K562 (cell line): ENCODE measurements at regions not wholly inside any gene's neighbourhood (a gene's known extent, or its start where the extent isn't known, plus 50 kb on each side); places are given as distances from the start of the nearest gene placed in this dataset.

Experiments
- BDP1 ChIP-seq: IDR thresholded peaks from 3 replicates; pipeline ENCODE4 v1.6.1; 2011; ENCODE audit not compliant: insufficient read length, insufficient read depth
- MTA3 ChIP-seq: fragments of 450-650 bp; formaldehyde crosslinking; IDR thresholded peaks from 2 replicates; pipeline ENCODE4 v1.6.1; 2017; ENCODE audit warnings: mild to moderate bottlenecking, borderline replicate concordance
- POLR2AphosphoS5 ChIP-seq: IDR thresholded peaks from 2 replicates; pipeline ENCODE4 v1.6.1; 2011; ENCODE audit warnings: mild to moderate bottlenecking, low read depth, low read length, moderate library complexity; ENCODE audit not compliant: control insufficient read depth, insufficient read depth
- RBM34 ChIP-seq: fragments of 200-400 bp; formaldehyde crosslinking; IDR thresholded peaks from 2 replicates; pipeline ENCODE4 v1.6.1; 2018; ENCODE audit warnings: low read length, borderline replicate concordance; ENCODE audit not compliant: insufficient read depth
- ZBTB43 ChIP-seq: sonication (generic); formaldehyde crosslinking; IDR thresholded peaks from 2 replicates; pipeline ENCODE4 v1.8.0; 2023; ENCODE audit warnings: mild to moderate bottlenecking, missing genetic modification reagents
- ZNF253 ChIP-seq: fragments of 250-450 bp; sonication (Bioruptor Pico); conservative IDR thresholded peaks from 2 replicates; pipeline ENCODE4 v1.6.1; 2021; ENCODE audit warnings: mild to moderate bottlenecking
- TF ChIP-seq, protein P1 (sequence below), 2 experiments: fragments of 450-650 bp in 1 of 2; IDR thresholded peaks; 2 replicates each; pipeline ENCODE4 v1.6.1; 2011 to 2017; ENCODE audit warnings: low read depth in 2 of 2, antibody characterized with exemption in 1 of 2, borderline replicate concordance in 1 of 2, low read length in 1 of 2, mild to moderate bottlenecking in 1 of 2, mixed read lengths in 1 of 2; ENCODE audit not compliant: control insufficient read depth in 1 of 2
- TF ChIP-seq, protein P2 (sequence below), 3 experiments: IDR thresholded peaks in 2 of 3; conservative IDR thresholded peaks in 1 of 3; 2 replicates each; pipeline ENCODE4 v1.5.1; 2011 to 2012; ENCODE audit warnings: low read length in 3 of 3, mild to moderate bottlenecking in 3 of 3, control low read depth in 2 of 3, improper control_type of control experiment in 1 of 3, inconsistent platforms in 1 of 3, low read depth in 1 of 3, mixed read lengths in 1 of 3, moderate library complexity in 1 of 3; ENCODE audit not compliant: insufficient read depth in 2 of 3
- TF ChIP-seq, protein P3 (sequence below): sonication (generic); formaldehyde crosslinking; IDR thresholded peaks from 2 replicates; pipeline ENCODE4 v1.8.1; 2022; ENCODE audit warnings: missing genetic modification reagents

DNA sequence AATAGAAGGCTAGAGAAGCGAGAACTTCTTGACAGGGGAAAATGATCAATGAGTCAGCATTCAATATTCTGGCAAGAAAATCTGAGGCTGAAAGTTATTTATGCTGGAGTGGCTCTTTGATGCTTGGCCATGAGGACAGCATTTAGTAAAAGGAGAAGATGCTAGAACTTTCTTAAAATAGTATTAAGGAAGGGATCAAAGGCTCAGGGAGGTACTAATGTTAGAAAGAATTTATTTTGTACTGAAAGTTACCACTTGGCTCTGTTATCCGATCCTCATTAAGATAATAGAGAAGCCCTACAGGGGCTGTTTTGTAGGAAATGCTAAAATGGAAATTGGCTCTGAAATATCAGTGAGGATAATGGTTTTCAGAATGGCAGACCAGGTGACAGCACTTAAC lies 1774.6 kb upstream of the PCDH20 start:
- no peak for TF ChIP-seq MTA3
- TF ChIP-seq, protein P1, sequence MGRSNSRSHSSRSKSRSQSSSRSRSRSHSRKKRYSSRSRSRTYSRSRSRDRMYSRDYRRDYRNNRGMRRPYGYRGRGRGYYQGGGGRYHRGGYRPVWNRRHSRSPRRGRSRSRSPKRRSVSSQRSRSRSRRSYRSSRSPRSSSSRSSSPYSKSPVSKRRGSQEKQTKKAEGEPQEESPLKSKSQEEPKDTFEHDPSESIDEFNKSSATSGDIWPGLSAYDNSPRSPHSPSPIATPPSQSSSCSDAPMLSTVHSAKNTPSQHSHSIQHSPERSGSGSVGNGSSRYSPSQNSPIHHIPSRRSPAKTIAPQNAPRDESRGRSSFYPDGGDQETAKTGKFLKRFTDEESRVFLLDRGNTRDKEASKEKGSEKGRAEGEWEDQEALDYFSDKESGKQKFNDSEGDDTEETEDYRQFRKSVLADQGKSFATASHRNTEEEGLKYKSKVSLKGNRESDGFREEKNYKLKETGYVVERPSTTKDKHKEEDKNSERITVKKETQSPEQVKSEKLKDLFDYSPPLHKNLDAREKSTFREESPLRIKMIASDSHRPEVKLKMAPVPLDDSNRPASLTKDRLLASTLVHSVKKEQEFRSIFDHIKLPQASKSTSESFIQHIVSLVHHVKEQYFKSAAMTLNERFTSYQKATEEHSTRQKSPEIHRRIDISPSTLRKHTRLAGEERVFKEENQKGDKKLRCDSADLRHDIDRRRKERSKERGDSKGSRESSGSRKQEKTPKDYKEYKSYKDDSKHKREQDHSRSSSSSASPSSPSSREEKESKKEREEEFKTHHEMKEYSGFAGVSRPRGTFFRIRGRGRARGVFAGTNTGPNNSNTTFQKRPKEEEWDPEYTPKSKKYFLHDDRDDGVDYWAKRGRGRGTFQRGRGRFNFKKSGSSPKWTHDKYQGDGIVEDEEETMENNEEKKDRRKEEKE (IDR thresholded peaks at IDR 0.05; ENCODE audit: borderline replicate concordance in 1 of 2, control insufficient read depth in 1 of 2, low read depth in 2 of 2, low read length in 1 of 2): no peak
- no peak for TF ChIP-seq RBM34
- TF ChIP-seq POLR2AphosphoS5: no peak
- TF ChIP-seq BDP1: no peak
- no peak for TF ChIP-seq ZBTB43 (CRISPR knock-in tag)
- TF ChIP-seq ZNF253 (CRISPR knock-in tag): no peak
- TF ChIP-seq, protein P2, sequence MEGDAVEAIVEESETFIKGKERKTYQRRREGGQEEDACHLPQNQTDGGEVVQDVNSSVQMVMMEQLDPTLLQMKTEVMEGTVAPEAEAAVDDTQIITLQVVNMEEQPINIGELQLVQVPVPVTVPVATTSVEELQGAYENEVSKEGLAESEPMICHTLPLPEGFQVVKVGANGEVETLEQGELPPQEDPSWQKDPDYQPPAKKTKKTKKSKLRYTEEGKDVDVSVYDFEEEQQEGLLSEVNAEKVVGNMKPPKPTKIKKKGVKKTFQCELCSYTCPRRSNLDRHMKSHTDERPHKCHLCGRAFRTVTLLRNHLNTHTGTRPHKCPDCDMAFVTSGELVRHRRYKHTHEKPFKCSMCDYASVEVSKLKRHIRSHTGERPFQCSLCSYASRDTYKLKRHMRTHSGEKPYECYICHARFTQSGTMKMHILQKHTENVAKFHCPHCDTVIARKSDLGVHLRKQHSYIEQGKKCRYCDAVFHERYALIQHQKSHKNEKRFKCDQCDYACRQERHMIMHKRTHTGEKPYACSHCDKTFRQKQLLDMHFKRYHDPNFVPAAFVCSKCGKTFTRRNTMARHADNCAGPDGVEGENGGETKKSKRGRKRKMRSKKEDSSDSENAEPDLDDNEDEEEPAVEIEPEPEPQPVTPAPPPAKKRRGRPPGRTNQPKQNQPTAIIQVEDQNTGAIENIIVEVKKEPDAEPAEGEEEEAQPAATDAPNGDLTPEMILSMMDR (IDR thresholded peaks at IDR 0.05 in 2 of 3, conservative IDR thresholded peaks at IDR 0.05 in 1 of 3; ENCODE audit: insufficient read depth in 2 of 3, low read depth in 1 of 3, low read length in 3 of 3): no peak
- TF ChIP-seq, protein P3, sequence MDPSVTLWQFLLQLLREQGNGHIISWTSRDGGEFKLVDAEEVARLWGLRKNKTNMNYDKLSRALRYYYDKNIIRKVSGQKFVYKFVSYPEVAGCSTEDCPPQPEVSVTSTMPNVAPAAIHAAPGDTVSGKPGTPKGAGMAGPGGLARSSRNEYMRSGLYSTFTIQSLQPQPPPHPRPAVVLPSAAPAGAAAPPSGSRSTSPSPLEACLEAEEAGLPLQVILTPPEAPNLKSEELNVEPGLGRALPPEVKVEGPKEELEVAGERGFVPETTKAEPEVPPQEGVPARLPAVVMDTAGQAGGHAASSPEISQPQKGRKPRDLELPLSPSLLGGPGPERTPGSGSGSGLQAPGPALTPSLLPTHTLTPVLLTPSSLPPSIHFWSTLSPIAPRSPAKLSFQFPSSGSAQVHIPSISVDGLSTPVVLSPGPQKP (CRISPR knock-in tag): no peak
